ENCODE measurements at regions not wholly inside any gene's neighbourhood (a gene's known extent, or its start where the extent isn't known, plus 50 kb on each side); places are given as distances from the start of the nearest gene placed in this dataset.

- Histone ChIP-seq H3K4me3 (replicated peaks in 1 of 2; ENCODE audit: low read depth in 1 of 2, low read length in 2 of 2) (no peak overlapping the region), H3K9me2 (ENCODE audit: insufficient read depth) (no peaks in the 10 kb centered on the region), H2AFZ (ENCODE audit: low read depth, low read length, poor library complexity, severe bottlenecking) (no peak overlapping the region), H3K4me1 (ENCODE audit: control insufficient read depth in 1 of 2, insufficient read depth in 2 of 2, low read length in 2 of 2) (no peaks in the 10 kb centered on the region), H3K9ac (ENCODE audit: low read length) (no peak overlapping the region), H3K27ac (ENCODE audit: low read depth, low read length) (no peak overlapping the region), H3K36me3 (ENCODE audit: control insufficient read depth in 1 of 2, insufficient read depth in 2 of 2, low read length in 2 of 2) (no peaks in the 10 kb centered on the region), H3K27me3 (ENCODE audit: insufficient read depth, low read length) (no peaks in the 10 kb centered on the region), H3K9me3 (ENCODE audit: control insufficient read depth in 1 of 2, insufficient read depth in 1 of 2, low read depth in 1 of 2, low read length in 2 of 2) (no peaks in the 10 kb centered on the region), H3K79me2 (ENCODE audit: insufficient read depth, low read length) (no peaks in the 10 kb centered on the region), H3K4me2 (ENCODE audit: low read length) (no peak overlapping the region), H4K20me1 (ENCODE audit: insufficient read depth) (no peaks in the 10 kb centered on the region)
- DNase-seq (ENCODE audit: low read depth, low spot score) (no peak), ATAC-seq (no peak)
- ChIA-PET RAD21 (ENCODE audit: low non-redundant PET in 1 of 2, low total read pairs in 2 of 2, uncharacterized antibody in 2 of 2, unreplicated experiment in 2 of 2) (no interaction called here), POLR2A (no interaction called here), CTCF (no interaction called here)
- intact Hi-C loops (cut with micrococcal nuclease): no loop called here
- no peak for TF ChIP-seq ATF3 (IDR thresholded peaks at IDR 0.05)
- TF ChIP-seq RAD21 (IDR thresholded peaks at IDR 0.05; ENCODE audit: low read depth): no peak
- no peak for TF ChIP-seq ELF1 (IDR thresholded peaks at IDR 0.05; ENCODE audit: borderline replicate concordance, low read depth)
- no peak for TF ChIP-seq POLR2AphosphoS5 (IDR thresholded peaks at IDR 0.05; ENCODE audit: low read depth, low read length)
- no peak for TF ChIP-seq SP1 (IDR thresholded peaks at IDR 0.05; ENCODE audit: low read depth)
- no peak for TF ChIP-seq MAX (IDR thresholded peaks at IDR 0.05)
- no peak for TF ChIP-seq EGR1 (IDR thresholded peaks at IDR 0.05; ENCODE audit: low read depth)
- BruUV-seq (replicated peaks): no TSS peak
Observed at GRCh38 chr1:193733674-193734073, 547.3 kb upstream of the B3GALT2 start.

GRCh38 chr1:193730017-193730416 is 543.6 kb upstream of the B3GALT2 start:
- Histone ChIP-seq H3K27me3 (ENCODE audit: insufficient read depth, low read length) (no peaks in the 10 kb centered on the region), H3K36me3 (ENCODE audit: control insufficient read depth in 1 of 2, insufficient read depth in 2 of 2, low read length in 2 of 2) (no peaks in the 10 kb centered on the region), H3K9ac (ENCODE audit: low read length) (no peak overlapping the region), H3K9me2 (ENCODE audit: insufficient read depth) (no peaks in the 10 kb centered on the region), H3K9me3 (ENCODE audit: control insufficient read depth in 1 of 2, insufficient read depth in 1 of 2, low read depth in 1 of 2, low read length in 2 of 2) (no peaks in the 10 kb centered on the region), H3K4me1 (ENCODE audit: control insufficient read depth in 1 of 2, insufficient read depth in 2 of 2, low read length in 2 of 2) (no peaks in the 10 kb centered on the region), H3K79me2 (ENCODE audit: insufficient read depth, low read length) (no peaks in the 10 kb centered on the region), H2AFZ (ENCODE audit: low read depth, low read length, poor library complexity, severe bottlenecking) (no peak overlapping the region), H3K4me2 (ENCODE audit: low read length) (no peak overlapping the region), H3K4me3 (replicated peaks in 1 of 2; ENCODE audit: low read depth in 1 of 2, low read length in 2 of 2) (no peak overlapping the region), H4K20me1 (ENCODE audit: insufficient read depth) (no peaks in the 10 kb centered on the region), H3K27ac (ENCODE audit: low read depth, low read length) (no peak overlapping the region)
- RAD21 ChIA-PET (ENCODE audit: low non-redundant PET in 1 of 2, low total read pairs in 2 of 2, uncharacterized antibody in 2 of 2, unreplicated experiment in 2 of 2): no interaction called here
- no TSS peak for BruUV-seq (replicated peaks)
- POLR2A ChIA-PET: no interaction called here
- CTCF ChIA-PET: no interaction called here
- ATAC-seq: no peak
- DNase-seq (ENCODE audit: low read depth, low spot score): no peak
- intact Hi-C loops (cut with micrococcal nuclease): no loop called here
- no peak for TF ChIP-seq TCF7L2 (IDR thresholded peaks at IDR 0.05; ENCODE audit: borderline replicate concordance, extremely low read depth, insufficient read depth, insufficient read length)
- TF ChIP-seq FOSL1 (IDR thresholded peaks at IDR 0.05; ENCODE audit: low read depth): no peak
- TF ChIP-seq SIN3A (IDR thresholded peaks at IDR 0.05; ENCODE audit: low read depth): no peak
- no peak for TF ChIP-seq ZFX (IDR thresholded peaks at IDR 0.05)
- TF ChIP-seq EZH2 (IDR thresholded peaks at IDR 0.05): no peak
- no peak for TF ChIP-seq RAD21 (IDR thresholded peaks at IDR 0.05; ENCODE audit: low read depth)
- TF ChIP-seq SP1 (IDR thresholded peaks at IDR 0.05; ENCODE audit: low read depth): no peak
- no peak for TF ChIP-seq YY1 (IDR thresholded peaks at IDR 0.05; ENCODE audit: extremely low read depth, insufficient replicate concordance, low read depth, low read length)
- no peak for TF ChIP-seq CEBPB (IDR thresholded peaks at IDR 0.05; ENCODE audit: low read depth)
- no peak for TF ChIP-seq ZNF274 (IDR thresholded peaks at IDR 0.05; ENCODE audit: low read depth, low read length)
- TF ChIP-seq ZBTB33 (IDR thresholded peaks at IDR 0.05; ENCODE audit: extremely low read depth, insufficient replicate concordance, low read length): no peak
- no peak for TF ChIP-seq SRF (IDR thresholded peaks at IDR 0.05; ENCODE audit: low read depth)
- TF ChIP-seq POLR2A (IDR thresholded peaks at IDR 0.05; ENCODE audit: borderline replicate concordance, extremely low read depth, insufficient read depth, insufficient read length): no peak
- TF ChIP-seq ATF3 (IDR thresholded peaks at IDR 0.05): no peak
- TF ChIP-seq ELF1 (IDR thresholded peaks at IDR 0.05; ENCODE audit: borderline replicate concordance, low read depth): no peak
- no peak for TF ChIP-seq MAX (IDR thresholded peaks at IDR 0.05)
- TF ChIP-seq JUND (IDR thresholded peaks at IDR 0.05): no peak

All from HCT116 (cell line).